OCI-LY1 (cell line): ENCODE measurements at regions not wholly inside any gene's neighbourhood (a gene's known extent, or its start where the extent isn't known, plus 50 kb on each side); places are given as distances from the start of the nearest gene placed in this dataset.

Source experiments
- EZH2 ChIP-seq: fragments of 200-600 bp; sonication (generic), shearing (Covaris generic); IDR thresholded peaks from 2 replicates; pipeline ENCODE4 v1.8.0; 2017; ENCODE audit warnings: borderline replicate concordance, mixed run types, mild to moderate bottlenecking, antibody characterized with exemption, low read length, moderate library complexity, mixed read lengths
- TF ChIP-seq, protein P1 (sequence below): fragments of 200-600 bp; sonication (generic), shearing (Covaris generic); IDR thresholded peaks from 2 replicates; pipeline ENCODE4 v1.5.1; 2017; ENCODE audit warnings: mild to moderate bottlenecking, antibody characterized with exemption, low read length, moderate library complexity, mixed read lengths

DNA sequence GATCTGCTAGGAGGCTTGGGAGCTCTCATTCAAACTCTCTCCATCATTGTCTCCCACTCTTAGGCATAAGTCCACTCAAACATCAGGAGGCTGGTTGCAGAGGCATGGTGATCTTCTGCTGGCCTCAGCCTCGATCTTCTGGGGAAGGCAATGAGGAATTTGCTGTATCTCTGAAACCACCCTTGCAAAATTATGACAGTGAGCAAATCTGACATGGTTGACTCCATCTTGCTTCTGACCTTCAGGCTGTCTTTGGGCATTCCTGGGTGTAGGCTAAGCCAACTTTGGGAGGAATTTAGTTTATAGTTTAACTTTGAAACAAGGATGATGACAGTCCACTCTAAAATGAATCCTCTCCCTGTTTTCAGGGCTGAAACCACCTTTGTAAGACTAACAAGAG is 84.1 kb upstream of the ABCC4 start:
- TF ChIP-seq, protein P1, sequence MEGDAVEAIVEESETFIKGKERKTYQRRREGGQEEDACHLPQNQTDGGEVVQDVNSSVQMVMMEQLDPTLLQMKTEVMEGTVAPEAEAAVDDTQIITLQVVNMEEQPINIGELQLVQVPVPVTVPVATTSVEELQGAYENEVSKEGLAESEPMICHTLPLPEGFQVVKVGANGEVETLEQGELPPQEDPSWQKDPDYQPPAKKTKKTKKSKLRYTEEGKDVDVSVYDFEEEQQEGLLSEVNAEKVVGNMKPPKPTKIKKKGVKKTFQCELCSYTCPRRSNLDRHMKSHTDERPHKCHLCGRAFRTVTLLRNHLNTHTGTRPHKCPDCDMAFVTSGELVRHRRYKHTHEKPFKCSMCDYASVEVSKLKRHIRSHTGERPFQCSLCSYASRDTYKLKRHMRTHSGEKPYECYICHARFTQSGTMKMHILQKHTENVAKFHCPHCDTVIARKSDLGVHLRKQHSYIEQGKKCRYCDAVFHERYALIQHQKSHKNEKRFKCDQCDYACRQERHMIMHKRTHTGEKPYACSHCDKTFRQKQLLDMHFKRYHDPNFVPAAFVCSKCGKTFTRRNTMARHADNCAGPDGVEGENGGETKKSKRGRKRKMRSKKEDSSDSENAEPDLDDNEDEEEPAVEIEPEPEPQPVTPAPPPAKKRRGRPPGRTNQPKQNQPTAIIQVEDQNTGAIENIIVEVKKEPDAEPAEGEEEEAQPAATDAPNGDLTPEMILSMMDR, result no peak
- TF ChIP-seq EZH2, result no peak
